Epithelial cell of prostate (primary cell): ENCODE measurements at regions not wholly inside any gene's neighbourhood (a gene's known extent, or its start where the extent isn't known, plus 50 kb on each side); places are given as distances from the start of the nearest gene placed in this dataset.
"Not testable (repeated sequence)": the region's sequence is repeated elsewhere in the genome, so short reads cannot be mapped to it uniquely, and the experiment has no call there.

Experiments
- DNase-seq: peaks from one replicate; pipeline ENCODE4 v3.0.0-alpha.2; 2011; ENCODE audit warnings: low read depth, low spot score
- H3K27ac ChIP-seq: fragments of 450-650 bp; 2 replicates; pipeline ENCODE4 v1.5.1; 2017; ENCODE audit warnings: mild to moderate bottlenecking

GRCh38 chr13:84744203-84744602 is 861.9 kb upstream of the SLITRK1 start:
- DNase-seq: no peak
- H3K27ac ChIP-seq: no peak overlapping the region

- no peak for DNase-seq
Observed at GRCh38 chr13:84741253-84741652, 859.0 kb upstream of the SLITRK1 start.

GRCh38 chr13:84739021-84739420 is 856.7 kb upstream of the SLITRK1 start:
- H3K27ac ChIP-seq: no peak overlapping the region
- DNase-seq: no peak

More at GRCh38 chr13:84741253-84741652, 859.0 kb upstream of the SLITRK1 start:
- no peak overlapping the region for H3K27ac ChIP-seq

GRCh38 chr13:84737661-84738060 is 855.4 kb upstream of the SLITRK1 start:
- no peak for DNase-seq
- H3K27ac ChIP-seq: no peak overlapping the region

- no peak for DNase-seq
- H3K27ac ChIP-seq: no peak overlapping the region
Observed at GRCh38 chr13:84730376-84730775, 848.1 kb upstream of the SLITRK1 start.

- DNase-seq: no peak
- no peak overlapping the region for H3K27ac ChIP-seq
Observed at GRCh38 chr13:84705982-84706710, 823.9 kb upstream of the SLITRK1 start.

GRCh38 chr13:84702174-84702573 is 819.9 kb upstream of the SLITRK1 start:
- DNase-seq: no peak
- H3K27ac ChIP-seq: no peak overlapping the region

- not testable (repeated sequence) for DNase-seq, H3K27ac ChIP-seq
Observed at GRCh38 chr13:84697591-84697990, 815.3 kb upstream of the SLITRK1 start.

- no peak overlapping the region for H3K27ac ChIP-seq
- no peak for DNase-seq
Observed at GRCh38 chr13:84686973-84687372, 804.7 kb upstream of the SLITRK1 start.

- no peak overlapping the region for H3K27ac ChIP-seq
- DNase-seq: no peak
Observed at GRCh38 chr13:84686458-84686857, 804.2 kb upstream of the SLITRK1 start.

- no peak for DNase-seq
- H3K27ac ChIP-seq: no peak overlapping the region
Observed at GRCh38 chr13:84684804-84685203, 802.5 kb upstream of the SLITRK1 start.

GRCh38 chr13:84684048-84684662 is 801.9 kb upstream of the SLITRK1 start:
- H3K27ac ChIP-seq: no peak overlapping the region
- DNase-seq: no peak

GRCh38 chr13:84683448-84683847 is 801.2 kb upstream of the SLITRK1 start:
- no peak for DNase-seq
- H3K27ac ChIP-seq: no peak overlapping the region

GRCh38 chr13:84677836-84678235 is 795.6 kb upstream of the SLITRK1 start:
- no peak for DNase-seq
- H3K27ac ChIP-seq: no peak overlapping the region

- no peak for DNase-seq
- H3K27ac ChIP-seq: no peak overlapping the region
Observed at GRCh38 chr13:84672616-84673015, 790.3 kb upstream of the SLITRK1 start.

- no peak for DNase-seq
- no peak overlapping the region for H3K27ac ChIP-seq
Observed at GRCh38 chr13:84670245-84670644, 788.0 kb upstream of the SLITRK1 start.

- no peak overlapping the region for H3K27ac ChIP-seq
- DNase-seq: no peak
Observed at GRCh38 chr13:84668637-84669036, 786.4 kb upstream of the SLITRK1 start.

GRCh38 chr13:84662491-84662890 is 780.2 kb upstream of the SLITRK1 start:
- no peak for DNase-seq

GRCh38 chr13:84661718-84662117 is 779.4 kb upstream of the SLITRK1 start:
- DNase-seq: no peak
- H3K27ac ChIP-seq: no peak overlapping the region

More at GRCh38 chr13:84662491-84662890, 780.2 kb upstream of the SLITRK1 start:
- no peak overlapping the region for H3K27ac ChIP-seq

- no peak overlapping the region for H3K27ac ChIP-seq
- DNase-seq: no peak
Observed at GRCh38 chr13:84659359-84659661, 777.0 kb upstream of the SLITRK1 start.

GRCh38 chr13:84658491-84659358 is 776.5 kb upstream of the SLITRK1 start:
- no peak for DNase-seq
- no peak overlapping the region for H3K27ac ChIP-seq
